H1 (cell line): ENCODE measurements at regions not wholly inside any gene's neighbourhood (a gene's known extent, or its start where the extent isn't known, plus 50 kb on each side); places are given as distances from the start of the nearest gene placed in this dataset.

Experiments
- CTCF ChIA-PET: fragments of 300-600 bp; sonication (Branson Sonifier 250); formaldehyde crosslinking; loops from one replicate; lab custom pipeline; 2021; ENCODE audit not compliant: partially characterized antibody; lab: Charles Lee
- POLR2A ChIA-PET: fragments of 300-600 bp; sonication (Branson Sonifier 250); formaldehyde crosslinking; loops from one replicate; lab custom pipeline; 2021; ENCODE audit warnings: inconsistent platforms; ENCODE audit not compliant: partially characterized antibody; lab: Charles Lee
- DNase-seq, 2 experiments: peaks; one replicate each; pipeline versions ENCODE4 v3.0.0 to v3.0.0-alpha.2; 2010 to 2022; ENCODE audit warnings: low spot score in 2 of 2, low read depth in 1 of 2, mixed read lengths in 1 of 2
- FAIRE-seq: peaks from 2 replicates; lab custom pipeline; 2011; peaks lifted over from hg19 to GRCh38; lab: Jason Lieb, UNC
- H2AFZ ChIP-seq: 2 replicates; pipeline ENCODE4 v1.8.1; 2012; ENCODE audit warnings: low read length, inconsistent platforms
- H2AK5ac ChIP-seq: 2 replicates; pipeline ENCODE4 v1.6.1; 2013; ENCODE audit warnings: low read depth, low read length
- H2BK120ac ChIP-seq: replicated peaks from 2 replicates; pipeline ENCODE3; 2013; ENCODE audit warnings: low read depth, low read length, inconsistent platforms
- H2BK12ac ChIP-seq: 2 replicates; pipeline ENCODE4 v1.6.1; 2013; ENCODE audit warnings: low read depth, low read length
- H2BK15ac ChIP-seq: 2 replicates; pipeline ENCODE4 v1.6.1; 2013; ENCODE audit warnings: low read length
- H2BK20ac ChIP-seq: 2 replicates; pipeline ENCODE4 v1.6.1; 2013; ENCODE audit warnings: low read length
- H2BK5ac ChIP-seq: 2 replicates; pipeline ENCODE4 v1.6.1; 2013; ENCODE audit warnings: low read depth, low read length
- H3K14ac ChIP-seq: 2 replicates; pipeline ENCODE4 v1.6.1; 2013; ENCODE audit warnings: inconsistent platforms; ENCODE audit not compliant: insufficient read length
- H3K18ac ChIP-seq: 2 replicates; pipeline ENCODE4 v1.6.1; 2013; ENCODE audit warnings: low read length; ENCODE audit errors: extremely low read depth
- H3K23ac ChIP-seq: 2 replicates; pipeline ENCODE4 v1.6.1; 2013; ENCODE audit warnings: inconsistent platforms; ENCODE audit not compliant: insufficient read length
- H3K23me2 ChIP-seq: 2 replicates; pipeline ENCODE4 v1.6.1; 2013; ENCODE audit warnings: low read depth, low read length
- H3K27ac ChIP-seq: 2 replicates; pipeline ENCODE4 v1.6.1; 2011; ENCODE audit warnings: low read depth, low read length, inconsistent platforms
- H3K27me3 ChIP-seq, 4 experiments: replicated peaks in 1 of 4; 1 replicate in 1 of 4; 2 replicates in 3 of 4; pipeline versions ENCODE4 v1.6.1 to v1.8.1; 2011 to 2013; ENCODE audit warnings: low read length in 3 of 4, mild to moderate bottlenecking in 3 of 4, inconsistent platforms in 2 of 4, mixed read lengths in 2 of 4, moderate library complexity in 1 of 4; ENCODE audit not compliant: control insufficient read depth in 3 of 4, insufficient read depth in 3 of 4; ENCODE audit errors: extremely low read depth in 1 of 4
- H3K36me3 ChIP-seq, 4 experiments: 2 replicates each; pipeline versions ENCODE4 v1.6.1 to v1.8.1; 2011 to 2013; ENCODE audit warnings: mild to moderate bottlenecking in 4 of 4, low read length in 3 of 4, moderate library complexity in 2 of 4, control low read depth in 1 of 4, inconsistent platforms in 1 of 4; ENCODE audit not compliant: insufficient read depth in 4 of 4, control insufficient read depth in 2 of 4
- H3K4ac ChIP-seq: replicated peaks from 2 replicates; pipeline ENCODE3; 2013; ENCODE audit warnings: low read length, low read depth, mixed read lengths, inconsistent platforms; ENCODE audit not compliant: insufficient read length
- H3K4me1 ChIP-seq, 4 experiments: replicated peaks in 1 of 4; 1 replicate in 1 of 4; 2 replicates in 3 of 4; pipeline versions ENCODE4 v1.6.1 to v1.8.1; 2011 to 2013; ENCODE audit warnings: low read length in 3 of 4, inconsistent platforms in 2 of 4, mixed read lengths in 1 of 4; ENCODE audit not compliant: insufficient read depth in 4 of 4, control insufficient read depth in 3 of 4
- H3K4me2 ChIP-seq, 2 experiments: 2 replicates each; pipeline versions ENCODE4 v1.6.1 to v1.8.1; 2011 to 2013; ENCODE audit warnings: low read depth in 2 of 2, low read length in 2 of 2, control low read depth in 1 of 2, inconsistent platforms in 1 of 2, mild to moderate bottlenecking in 1 of 2; ENCODE audit not compliant: insufficient read depth in 1 of 2
- H3K4me3 ChIP-seq, 4 experiments: fragments of 200-600, 300-600 bp in 1 of 4; sonication (generic), shearing (Covaris generic), sonication (Bioruptor Twin) in 1 of 4; 2 replicates each; pipeline versions ENCODE4 v1.5.1 to v1.8.1; 2011 to 2016; ENCODE audit warnings: low read length in 4 of 4, low read depth in 3 of 4, control low read depth in 2 of 4, inconsistent platforms in 2 of 4, mild to moderate bottlenecking in 2 of 4, mixed read lengths in 1 of 4, moderate library complexity in 1 of 4; ENCODE audit not compliant: insufficient read depth in 2 of 4; ENCODE audit errors: extremely low read depth in 1 of 4
- H3K56ac ChIP-seq: replicated peaks from 2 replicates; pipeline ENCODE3; 2013; ENCODE audit warnings: low read depth, mild to moderate bottlenecking, mixed read lengths, low read length, inconsistent platforms; ENCODE audit not compliant: insufficient read length
- H3K79me1 ChIP-seq: 2 replicates; pipeline ENCODE4 v1.6.1; 2013; ENCODE audit warnings: low read depth, low read length, control low read depth
- H3K79me2 ChIP-seq, 2 experiments: 2 replicates each; pipeline versions ENCODE4 v1.6.1 to v1.8.1; 2012 to 2013; ENCODE audit warnings: low read length in 2 of 2, mild to moderate bottlenecking in 2 of 2, inconsistent platforms in 1 of 2; ENCODE audit not compliant: insufficient read depth in 2 of 2, control insufficient read depth in 1 of 2
- H3K9ac ChIP-seq, 4 experiments: replicated peaks in 1 of 4; 1 replicate in 1 of 4; 2 replicates in 3 of 4; pipeline versions ENCODE4 v1.6.1 to v1.8.1; 2011 to 2013; ENCODE audit warnings: low read depth in 3 of 4, low read length in 3 of 4, control low read depth in 2 of 4, mild to moderate bottlenecking in 2 of 4, moderate library complexity in 2 of 4, inconsistent platforms in 1 of 4; ENCODE audit errors: extremely low read depth in 1 of 4
- H3K9me3 ChIP-seq, 2 experiments: 2 replicates each; pipeline versions ENCODE4 v1.6.1 to v1.8.1; 2012 to 2013; ENCODE audit warnings: mild to moderate bottlenecking in 2 of 2, moderate library complexity in 2 of 2, control low read depth in 1 of 2, inconsistent platforms in 1 of 2, low read depth in 1 of 2, low read length in 1 of 2, mixed read lengths in 1 of 2; ENCODE audit not compliant: insufficient read depth in 2 of 2
- H4K20me1 ChIP-seq, 2 experiments: replicated peaks in 1 of 2; 2 replicates each; pipeline versions ENCODE3 to v1.8.1; 2011 to 2013; ENCODE audit warnings: inconsistent platforms in 2 of 2, low read length in 2 of 2, mild to moderate bottlenecking in 1 of 2; ENCODE audit not compliant: insufficient read depth in 2 of 2, control insufficient read depth in 1 of 2
- H4K5ac ChIP-seq: 2 replicates; pipeline ENCODE4 v1.6.1; 2013; ENCODE audit warnings: low read length, low read depth, mixed read lengths, inconsistent platforms; ENCODE audit not compliant: insufficient read length
- H4K8ac ChIP-seq: 2 replicates; pipeline ENCODE4 v1.8.0; 2013; ENCODE audit warnings: mild to moderate bottlenecking, moderate library complexity, low read length, inconsistent platforms; ENCODE audit not compliant: insufficient read depth; ENCODE audit errors: extremely low read depth
- H4K91ac ChIP-seq: replicated peaks from 2 replicates; pipeline ENCODE3; 2013; ENCODE audit warnings: low read length, mixed read lengths, inconsistent platforms; ENCODE audit not compliant: insufficient read length
- BRCA1 ChIP-seq: IDR thresholded peaks from 2 replicates; pipeline ENCODE4 v1.6.1; 2012; ENCODE audit warnings: low read depth, low read length, improper control_type of control experiment
- E2F6 ChIP-seq: IDR thresholded peaks from 2 replicates; pipeline ENCODE4 v1.6.1; 2012; ENCODE audit warnings: inconsistent platforms
- MAX ChIP-seq: IDR thresholded peaks from 2 replicates; pipeline ENCODE4 v1.6.1; 2012; ENCODE audit warnings: inconsistent platforms
- RAD21 ChIP-seq, 2 experiments: IDR thresholded peaks in 1 of 2; conservative IDR thresholded peaks in 1 of 2; 2 replicates each; pipeline ENCODE4 v1.6.1; 2011; ENCODE audit warnings: low read depth in 2 of 2, low read length in 2 of 2, improper control_type of control experiment in 1 of 2, inconsistent platforms in 1 of 2, mild to moderate bottlenecking in 1 of 2, moderate library complexity in 1 of 2
- RBBP5 ChIP-seq: IDR thresholded peaks from 2 replicates; pipeline ENCODE4 v1.7.1; 2012; ENCODE audit warnings: low read depth, mild to moderate bottlenecking, inconsistent platforms, low read length, moderate library complexity, borderline replicate concordance
- WGBS, 2 experiments: shearing (Covaris generic) in 1 of 2; methylation state at CpG; one replicate each; pipeline versions ENCODE4 v1.1.6 to v1.1.7; 2013 to 2015; ENCODE audit warnings: low lambda C conversion rate in 2 of 2, mixed read lengths in 2 of 2, inconsistent platforms in 1 of 2, low coverage in 1 of 2, missing lambda C conversion rate in 1 of 2; ENCODE audit not compliant: insufficient replicate concordance in 2 of 2, insufficient coverage in 1 of 2, insufficient read length in 1 of 2; ENCODE audit errors: extremely low coverage in 1 of 2, missing lambda C conversion rate in 1 of 2; 5-methylcytosine and 5-hydroxymethylcytosine counted together

- Histone ChIP-seq H3K18ac (no peak overlapping the region), H4K20me1 (no peaks in the 10 kb centered on the region), H3K4me3 (no peak overlapping the region), H3K23me2 (no peaks in the 10 kb centered on the region; the same call in 1 of the 2 replicates), H3K4me1 (peaks cover 3 to 5% (median 4%) of the 10 kb centered on the region in 4 experiments; a peak in 4 of 7 replicates), H3K36me3 (no peaks in the 10 kb centered on the region), H2BK12ac (no peak overlapping the region), H2BK5ac (no peak overlapping the region), H4K5ac (no peak overlapping the region), H3K4ac (no peak overlapping the region), H4K91ac (no peak overlapping the region), H4K8ac (no peak overlapping the region), H3K27ac (no peak overlapping the region), H3K9me3 (no peaks in the 10 kb centered on the region), H3K9ac (no peak overlapping the region), H3K79me1 (no peaks in the 10 kb centered on the region), H2AK5ac (no peak overlapping the region), H2BK120ac (no peak overlapping the region), H3K79me2 (no peaks in the 10 kb centered on the region), H3K14ac (no peak overlapping the region), H2BK20ac (no peak overlapping the region), H3K23ac (no peak overlapping the region), H3K4me2 (no peak overlapping the region), H2AFZ (no peak overlapping the region), H3K56ac (no peak overlapping the region), H2BK15ac (no peak overlapping the region), H3K27me3 (no peaks in the 10 kb centered on the region)
- CTCF ChIA-PET: interaction anchor here (0.9 kb wide), 1 partner anchor 92 kb away, joined by 3 read pairs; no protein-coding TSS in a partner anchor
- DNase-seq (no peak), FAIRE-seq (no peak)
- TF ChIP-seq RBBP5: no peak
- peak; percentile 48 to 56 for TF ChIP-seq RAD21 (IDR thresholded peaks at IDR 0.05 in 1 of 2, conservative IDR thresholded peaks at IDR 0.05 in 1 of 2; ENCODE audit: low read depth in 2 of 2, low read length in 2 of 2)
- no peak for TF ChIP-seq BRCA1
- TF ChIP-seq MAX: no peak
- no peak for TF ChIP-seq E2F6
- POLR2A ChIA-PET: no interaction called here
- 67% methylated on average over 1 of the region's 1 CpG; no CpG with 5 or more reads in 1 of the 2 experiments for WGBS, 2 experiments
These were observed 283.8 kb upstream of the DAB1 start for GRCh38 chr1:57707631-57708030.
